CD4-positive, alpha-beta T cell treated with Interleukin-6 for 4 hours (primary cell): ENCODE measurements at regions not wholly inside any gene's neighbourhood (a gene's known extent, or its start where the extent isn't known, plus 50 kb on each side); places are given as distances from the start of the nearest gene placed in this dataset.

ENCODE experiments used
- DNase-seq: peaks from one replicate; pipeline ENCODE4 v3.0.0-alpha.2; 2020; ENCODE audit warnings: mixed read lengths

- DNase-seq: no peak
Observed at GRCh38 chr12:111195316-111195715, 173.6 kb downstream of the PHETA1 start.

- DNase-seq: no peak
Observed at GRCh38 chr12:111194703-111195051, 174.2 kb downstream of the PHETA1 start.

- no peak for DNase-seq
Observed at GRCh38 chr12:111193977-111194702, 174.8 kb downstream of the PHETA1 start.

GRCh38 chr12:111193496-111193895, 175.4 kb downstream of the PHETA1 start:
- no peak for DNase-seq

- DNase-seq: no peak
Observed at GRCh38 chr12:111193067-111193466, 175.8 kb downstream of the PHETA1 start.

GRCh38 chr12:111192647-111193046, 176.2 kb downstream of the PHETA1 start:
- no peak for DNase-seq

- DNase-seq: no peak
Observed at GRCh38 chr12:111190741-111191526, 178.0 kb downstream of the PHETA1 start.

GRCh38 chr12:111189792-111190191, 179.1 kb downstream of the PHETA1 start:
- no peak for DNase-seq

- no peak for DNase-seq
Observed at GRCh38 chr12:111188436-111188835, 180.5 kb downstream of the PHETA1 start.

GRCh38 chr12:111186347-111186746, 182.5 kb downstream of the PHETA1 start:
- DNase-seq: no peak

- no peak for DNase-seq
Observed at GRCh38 chr12:111185889-111186227, 183.0 kb downstream of the PHETA1 start.

- DNase-seq: no peak
Observed at GRCh38 chr12:111185206-111185888, 183.5 kb downstream of the PHETA1 start.

- no peak for DNase-seq
Observed at GRCh38 chr12:111184161-111184560, 184.7 kb downstream of the PHETA1 start.

GRCh38 chr12:111183094-111183493, 185.8 kb downstream of the PHETA1 start:
- DNase-seq: no peak

- DNase-seq: no peak
Observed at GRCh38 chr12:111182382-111182781, 186.5 kb downstream of the PHETA1 start.

- DNase-seq: peak; percentile 13
Observed at GRCh38 chr12:111181143-111181726, 187.7 kb downstream of the PHETA1 start.

- DNase-seq: no peak
Observed at GRCh38 chr12:111180426-111181142, 188.3 kb downstream of the PHETA1 start.

- DNase-seq: no peak
Observed at GRCh38 chr12:111178181-111179081, 190.5 kb downstream of the PHETA1 start.

- no peak for DNase-seq
Observed at GRCh38 chr12:111175396-111176094, 193.3 kb downstream of the PHETA1 start.

GRCh38 chr12:111174961-111175345, 193.9 kb downstream of the PHETA1 start:
- DNase-seq: no peak
